ENCODE measurements at regions not wholly inside any gene's neighbourhood (a gene's known extent, or its start where the extent isn't known, plus 50 kb on each side); places are given as distances from the start of the nearest gene placed in this dataset.

DNA sequence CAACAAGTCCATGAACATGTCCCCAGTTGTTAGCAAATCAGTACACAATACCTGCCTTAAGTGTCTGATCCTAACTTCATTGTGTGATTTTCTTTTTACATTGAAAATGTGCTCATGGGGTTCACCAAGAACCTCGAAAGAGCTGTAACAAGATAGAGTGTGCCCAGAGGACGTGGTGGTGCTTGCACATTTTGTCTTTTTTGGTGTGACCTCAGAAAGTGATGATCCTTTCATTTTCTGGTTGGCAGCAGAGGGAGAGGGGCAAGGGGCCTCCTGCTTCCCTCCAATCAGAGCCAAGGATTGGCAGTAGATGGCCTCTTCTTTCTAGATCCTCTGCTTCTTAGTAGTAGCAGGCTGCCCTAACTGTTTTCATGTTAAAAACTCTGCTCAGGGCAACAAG, 176.4 kb downstream of the OPA1 start:
- Histone ChIP-seq H3K79me2 (ENCODE audit: insufficient read depth, low read length) (no peaks in the 10 kb centered on the region), H3K23ac (ENCODE audit: insufficient read length, low read depth, low read length) (no peak overlapping the region), H3K9me3 (ENCODE audit: control insufficient read depth, low read depth, low read length) (no peaks in the 10 kb centered on the region), H2BK5ac (ENCODE audit: insufficient read length, low read length) (no peak overlapping the region), H4K20me1 (ENCODE audit: control insufficient read depth, insufficient read depth, insufficient read length) (no peaks in the 10 kb centered on the region), H2BK12ac (ENCODE audit: insufficient read length, low read depth, low read length) (no peak overlapping the region), H2BK20ac (ENCODE audit: low read depth, low read length, poor library complexity, severe bottlenecking) (no peak overlapping the region), H2BK120ac (ENCODE audit: low read depth, low read length, poor library complexity, severe bottlenecking) (no peak overlapping the region), H4K91ac (ENCODE audit: insufficient read length, low read depth, low read length) (no peak overlapping the region), H2BK15ac (ENCODE audit: low read depth, low read length) (no peak overlapping the region), H3K4me1 (ENCODE audit: insufficient read depth, low read length) (no peaks in the 10 kb centered on the region), H2AK5ac (ENCODE audit: insufficient read length, low read length) (no peak overlapping the region), H2AFZ (ENCODE audit: low read length) (no peak overlapping the region), H3K23me2 (ENCODE audit: insufficient read length, low read depth, low read length, poor library complexity, severe bottlenecking) (no peaks in the 10 kb centered on the region), H3K9ac (ENCODE audit: extremely low read depth, insufficient read length, low read length) (no peak overlapping the region), H3K14ac (ENCODE audit: insufficient read depth, low read length) (no peak overlapping the region), H3K27me3 (ENCODE audit: insufficient read depth, low read length) (peaks cover 2% of the 10 kb centered on the region; the same call in 1 of the 2 replicates), H3K79me1 (ENCODE audit: insufficient read depth, low read depth, low read length, poor library complexity, severe bottlenecking) (no peaks in the 10 kb centered on the region), H3T11ph (ENCODE audit: low read length) (no peak overlapping the region), H4K5ac (ENCODE audit: insufficient read length, low read depth, low read length) (no peak overlapping the region), H3K27ac (ENCODE audit: insufficient read length, low read depth, low read length) (no peak overlapping the region), H3K18ac (ENCODE audit: insufficient read length, low read depth, low read length) (no peak overlapping the region), H3K4me2 (ENCODE audit: insufficient read depth, insufficient read length, low read length) (no peak overlapping the region), H4K8ac (replicated peaks; ENCODE audit: insufficient read length, low read depth, low read length) (no peak overlapping the region), H3K56ac (ENCODE audit: insufficient read length, low read depth, low read length) (no peak overlapping the region), H3K4ac (ENCODE audit: low read depth, low read length) (no peak overlapping the region)
- Mint-ChIP-seq H3K9me3 (peaks cover 3 to 4% of the 10 kb centered on the region in 2 experiments; a peak in 3 of 5 replicates), H3K27ac (no peak overlapping the region), H3K4me3 (no peak overlapping the region), H3K36me3 (ENCODE audit: insufficient read depth in 1 of 3, low read depth in 3 of 3) (peaks cover 0 to 4% (median 0%) of the 10 kb centered on the region in 3 experiments; a peak in 3 of 7 replicates), H3K27me3 (ENCODE audit: low read depth) (peaks cover 29% of the 10 kb centered on the region), H3K4me1 (peaks cover 5 to 21% of the 10 kb centered on the region in 2 experiments)
- TF ChIP-seq, protein P1, sequence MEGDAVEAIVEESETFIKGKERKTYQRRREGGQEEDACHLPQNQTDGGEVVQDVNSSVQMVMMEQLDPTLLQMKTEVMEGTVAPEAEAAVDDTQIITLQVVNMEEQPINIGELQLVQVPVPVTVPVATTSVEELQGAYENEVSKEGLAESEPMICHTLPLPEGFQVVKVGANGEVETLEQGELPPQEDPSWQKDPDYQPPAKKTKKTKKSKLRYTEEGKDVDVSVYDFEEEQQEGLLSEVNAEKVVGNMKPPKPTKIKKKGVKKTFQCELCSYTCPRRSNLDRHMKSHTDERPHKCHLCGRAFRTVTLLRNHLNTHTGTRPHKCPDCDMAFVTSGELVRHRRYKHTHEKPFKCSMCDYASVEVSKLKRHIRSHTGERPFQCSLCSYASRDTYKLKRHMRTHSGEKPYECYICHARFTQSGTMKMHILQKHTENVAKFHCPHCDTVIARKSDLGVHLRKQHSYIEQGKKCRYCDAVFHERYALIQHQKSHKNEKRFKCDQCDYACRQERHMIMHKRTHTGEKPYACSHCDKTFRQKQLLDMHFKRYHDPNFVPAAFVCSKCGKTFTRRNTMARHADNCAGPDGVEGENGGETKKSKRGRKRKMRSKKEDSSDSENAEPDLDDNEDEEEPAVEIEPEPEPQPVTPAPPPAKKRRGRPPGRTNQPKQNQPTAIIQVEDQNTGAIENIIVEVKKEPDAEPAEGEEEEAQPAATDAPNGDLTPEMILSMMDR (conservative IDR thresholded peaks at IDR 0.05) = no peak
- WGBS (ENCODE audit: extremely low coverage, insufficient read length, low lambda C conversion rate) = no CpG with 5 or more reads among the region's 2 CpGs
- DNase-seq = no peak

All from H9 (cell line).